ENCODE measurements at regions not wholly inside any gene's neighbourhood (a gene's known extent, or its start where the extent isn't known, plus 50 kb on each side); places are given as distances from the start of the nearest gene placed in this dataset.
A peak's percentile ranks its signal among the peaks of the same experiment; 100 is the strongest.
"Not testable (repeated sequence)": the region's sequence is repeated elsewhere in the genome, so short reads cannot be mapped to it uniquely, and the experiment has no call there.

GRCh38 chr7:112540839-112541577 lies 60.2 kb downstream of the LSMEM1 start:
- no peak for DNase-seq (ENCODE audit: low read depth in 2 of 2)

GRCh38 chr7:112546723-112547513 lies 66.1 kb downstream of the LSMEM1 start:
- no peak for DNase-seq (ENCODE audit: low read depth in 2 of 2)

- no peak for DNase-seq (ENCODE audit: low read depth in 2 of 2)
These were observed 67.1 kb downstream of the LSMEM1 start for GRCh38 chr7:112547916-112548315.

GRCh38 chr7:112550468-112551060 lies 69.8 kb downstream of the LSMEM1 start:
- DNase-seq (ENCODE audit: low read depth in 2 of 2), result peak in 1 of 2 donors; percentile 8

GRCh38 chr7:112551521-112551920 lies 70.7 kb downstream of the LSMEM1 start:
- not testable (repeated sequence) for DNase-seq (ENCODE audit: low read depth in 2 of 2)

- no peak for DNase-seq (ENCODE audit: low read depth in 2 of 2)
These were observed 73.8 kb downstream of the LSMEM1 start for GRCh38 chr7:112554591-112554990.

GRCh38 chr7:112556633-112557032 lies 75.8 kb downstream of the LSMEM1 start:
- no peak for DNase-seq (ENCODE audit: low read depth in 2 of 2)

- DNase-seq (ENCODE audit: low read depth in 2 of 2), result no peak
These were observed 85.9 kb downstream of the LSMEM1 start for GRCh38 chr7:112566442-112567324.

GRCh38 chr7:112567388-112567787 lies 86.6 kb downstream of the LSMEM1 start:
- DNase-seq (ENCODE audit: low read depth in 2 of 2), result no peak

GRCh38 chr7:112571852-112572607 lies 91.2 kb downstream of the LSMEM1 start:
- DNase-seq (ENCODE audit: low read depth in 2 of 2), result no peak

GRCh38 chr7:112572669-112573301 lies 92.0 kb downstream of the LSMEM1 start:
- no peak for DNase-seq (ENCODE audit: low read depth in 2 of 2)

GRCh38 chr7:112573302-112574039 lies 92.7 kb downstream of the LSMEM1 start:
- DNase-seq (ENCODE audit: low read depth in 2 of 2), result no peak

GRCh38 chr7:112575864-112576263 lies 95.1 kb downstream of the LSMEM1 start:
- DNase-seq (ENCODE audit: low read depth in 2 of 2), result no peak

GRCh38 chr7:112579388-112579787 lies 98.6 kb downstream of the LSMEM1 start:
- DNase-seq (ENCODE audit: low read depth in 2 of 2), result no peak

GRCh38 chr7:112580717-112581435 lies 100.1 kb downstream of the LSMEM1 start:
- DNase-seq (ENCODE audit: low read depth in 2 of 2), result no peak

- DNase-seq (ENCODE audit: low read depth in 2 of 2), result no peak
These were observed 100.7 kb downstream of the LSMEM1 start for GRCh38 chr7:112581529-112581928.

- DNase-seq (ENCODE audit: low read depth in 2 of 2), result no peak
These were observed 103.5 kb downstream of the LSMEM1 start for GRCh38 chr7:112584290-112584689.

- no peak for DNase-seq (ENCODE audit: low read depth in 2 of 2)
These were observed 106.7 kb downstream of the LSMEM1 start for GRCh38 chr7:112587504-112587903.

Measured in stimulated activated CD4-positive, alpha-beta T cell treated with anti-CD3 and anti-CD28 coated beads, Interleukin-15, amount 100 ng/mL, for 48 hours (primary cell).